HG02973 (cell line): ENCODE measurements at regions not wholly inside any gene's neighbourhood (a gene's known extent, or its start where the extent isn't known, plus 50 kb on each side); places are given as distances from the start of the nearest gene placed in this dataset.

Source experiments
- ATAC-seq: cut with Tn5 transposase; IDR thresholded peaks from one replicate; pipeline ENCODE4 v1.9.1; 2021; ENCODE audit warnings: moderate library complexity; ENCODE audit not compliant: unreplicated experiment

DNA sequence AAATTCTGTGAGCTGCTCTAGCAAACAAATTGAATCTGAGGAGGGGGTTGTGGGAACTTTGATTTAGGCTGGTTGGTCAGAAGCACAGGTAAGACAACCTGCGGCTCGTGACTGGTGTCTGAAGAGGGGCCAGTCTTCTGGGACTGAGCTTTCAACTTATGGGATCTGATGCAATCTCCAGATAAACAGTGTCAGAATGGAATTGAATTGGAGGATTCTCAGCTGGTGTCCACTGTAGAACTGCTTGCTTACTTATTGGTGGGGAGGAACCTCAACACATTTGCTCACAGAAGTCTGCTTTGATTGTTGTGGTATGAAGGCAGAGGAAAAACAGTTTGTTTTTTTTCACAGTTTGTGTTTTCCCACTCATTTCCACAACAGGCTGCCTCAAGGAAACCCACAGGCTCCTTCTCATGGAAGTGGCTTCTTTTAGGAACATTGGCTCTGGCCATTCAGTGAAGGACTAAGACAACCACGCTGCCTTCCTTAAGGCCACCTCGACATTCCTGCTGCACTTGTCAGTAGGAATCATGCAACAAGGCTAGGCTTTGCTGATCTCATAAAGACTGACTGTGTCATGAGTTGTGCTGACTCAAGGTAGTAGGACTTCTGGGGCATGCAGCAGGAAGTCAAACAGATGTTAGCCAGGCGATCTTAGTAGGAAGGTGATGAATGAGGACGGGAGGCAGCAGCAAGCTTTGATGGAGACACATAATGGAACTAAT, 104.7 kb downstream of the TSN start:
- ATAC-seq = no peak

- no peak for ATAC-seq
These were observed 105.3 kb downstream of the TSN start for GRCh38 chr2:121860758-121861227.

GRCh38 chr2:121862286-121862685, 106.8 kb downstream of the TSN start:
- ATAC-seq = no peak

GRCh38 chr2:121865914-121866313, 110.5 kb downstream of the TSN start:
- no peak for ATAC-seq

DNA sequence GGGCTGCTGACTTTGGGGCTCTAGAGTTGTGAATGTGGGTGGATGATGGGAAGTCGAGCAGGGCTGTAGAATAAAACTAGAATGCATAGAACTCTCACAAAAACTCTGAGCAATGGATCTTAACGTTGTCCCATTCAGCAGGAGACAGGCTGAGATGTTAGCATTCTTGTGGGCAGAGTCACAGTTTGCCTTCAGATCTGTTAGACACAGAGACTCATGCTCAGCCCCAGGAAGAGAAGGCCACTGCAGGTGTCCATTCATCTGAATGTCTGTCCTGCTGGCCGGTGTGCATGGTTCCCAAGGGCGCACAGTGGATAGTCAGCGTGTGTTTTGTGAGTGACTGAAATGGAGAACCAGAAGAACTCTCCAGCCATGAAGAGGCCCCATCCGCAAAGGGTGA, 111.3 kb downstream of the TSN start:
- no peak for ATAC-seq

DNA sequence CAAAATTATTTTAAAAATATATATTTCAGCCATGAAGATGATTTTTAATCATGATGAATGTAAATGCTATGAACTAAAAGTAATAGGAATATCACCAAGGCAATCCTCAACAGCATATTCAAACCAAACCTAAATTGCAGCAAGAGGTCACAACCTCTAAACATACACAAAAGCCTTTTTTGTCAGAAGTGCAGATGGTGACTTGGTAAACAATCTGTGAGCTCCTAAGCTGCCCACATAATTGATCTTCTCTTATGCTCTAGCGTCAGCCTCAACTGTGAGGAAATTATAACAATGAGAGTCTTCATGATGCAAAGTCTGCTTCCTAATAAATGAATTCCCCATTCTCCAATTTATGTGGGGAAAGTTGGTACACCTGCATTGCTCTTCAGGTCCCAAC, 113.2 kb downstream of the TSN start:
- ATAC-seq = no peak

DNA sequence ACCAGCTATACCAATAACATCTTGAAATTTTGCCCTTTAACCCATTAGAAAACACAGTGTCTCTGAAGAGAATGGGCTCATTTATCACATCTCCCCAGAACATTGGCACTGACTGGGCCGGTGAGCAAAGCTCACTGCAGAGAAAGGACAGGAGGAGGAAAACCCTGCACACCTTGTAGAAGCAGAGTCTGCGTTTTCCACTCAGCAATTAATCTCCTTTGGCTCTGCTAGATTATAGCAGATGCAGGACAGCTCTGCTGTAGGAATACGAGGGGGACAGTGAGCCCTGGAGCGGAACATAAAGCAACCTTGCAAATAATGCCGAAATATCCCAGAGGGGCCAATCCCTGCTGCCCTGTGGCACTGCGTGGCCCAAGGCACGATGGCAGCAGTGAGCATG, 113.9 kb downstream of the TSN start:
- no peak for ATAC-seq

- ATAC-seq = no peak
These were observed 114.4 kb downstream of the TSN start for GRCh38 chr2:121869873-121870272.

GRCh38 chr2:121872651-121873050, 117.2 kb downstream of the TSN start:
- no peak for ATAC-seq

- no peak for ATAC-seq
These were observed 118.4 kb downstream of the TSN start for GRCh38 chr2:121873864-121874263.

GRCh38 chr2:121875585-121876185, 120.2 kb downstream of the TSN start:
- no peak for ATAC-seq

DNA sequence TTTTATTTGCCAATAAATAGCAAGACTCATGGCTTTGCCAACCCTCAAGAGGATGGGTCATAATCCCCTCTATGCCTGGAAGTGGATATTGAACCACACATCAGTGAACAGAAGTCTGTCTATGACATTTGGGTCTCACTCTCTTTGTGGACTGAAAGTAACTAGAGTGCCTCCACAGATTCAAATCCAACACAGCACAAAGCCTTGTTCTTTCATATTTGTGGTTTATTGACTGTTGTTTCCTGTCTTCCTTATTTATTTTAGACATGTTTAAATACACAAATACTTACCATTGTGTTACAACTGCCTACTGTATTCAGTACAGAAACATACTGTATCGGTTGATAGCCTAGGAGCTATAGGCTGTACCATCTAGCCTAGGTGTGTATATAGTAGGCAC, 121.9 kb downstream of the TSN start:
- no peak for ATAC-seq

DNA sequence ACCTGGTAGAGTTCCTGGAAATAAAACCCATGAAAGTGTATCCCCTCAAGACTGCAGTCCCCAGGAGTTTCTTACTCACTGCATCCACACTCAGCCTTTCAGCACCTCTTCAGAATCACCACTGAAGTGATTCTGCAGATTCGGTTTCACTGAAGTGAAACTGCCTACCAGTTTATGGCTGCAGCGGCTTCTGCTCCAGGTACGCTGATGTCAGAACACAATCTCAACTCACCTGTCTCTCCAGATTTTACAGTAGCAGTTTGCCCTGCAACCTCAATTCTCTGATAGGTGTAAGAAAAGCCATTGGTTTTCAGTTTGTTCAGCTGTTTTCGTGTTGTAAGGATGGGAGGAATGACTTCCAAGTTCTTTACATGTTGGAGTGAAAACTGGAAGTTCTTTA, 124.8 kb downstream of the TSN start:
- ATAC-seq = no peak

DNA sequence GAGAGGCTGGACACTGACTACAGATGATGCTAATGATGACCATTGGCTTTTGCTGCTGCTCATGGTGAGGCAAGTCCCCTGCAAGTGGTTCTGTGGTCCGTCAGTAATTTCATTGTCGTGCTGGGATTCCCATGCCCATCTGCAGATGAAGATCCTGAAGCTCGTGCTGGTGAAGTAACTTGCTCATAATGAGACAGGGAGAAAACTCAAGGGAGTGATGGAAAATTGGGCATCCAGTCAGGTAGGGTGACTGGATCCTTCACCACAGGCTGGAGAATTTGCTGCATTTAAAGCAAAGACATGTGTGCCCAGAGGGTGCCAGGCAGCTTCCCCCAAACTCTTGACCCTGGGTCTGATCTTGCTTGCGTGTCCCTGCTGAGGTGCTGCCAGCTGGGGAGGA, 125.6 kb downstream of the TSN start:
- ATAC-seq = no peak

- ATAC-seq = no peak
These were observed 126.5 kb downstream of the TSN start for GRCh38 chr2:121881950-121882349.

DNA sequence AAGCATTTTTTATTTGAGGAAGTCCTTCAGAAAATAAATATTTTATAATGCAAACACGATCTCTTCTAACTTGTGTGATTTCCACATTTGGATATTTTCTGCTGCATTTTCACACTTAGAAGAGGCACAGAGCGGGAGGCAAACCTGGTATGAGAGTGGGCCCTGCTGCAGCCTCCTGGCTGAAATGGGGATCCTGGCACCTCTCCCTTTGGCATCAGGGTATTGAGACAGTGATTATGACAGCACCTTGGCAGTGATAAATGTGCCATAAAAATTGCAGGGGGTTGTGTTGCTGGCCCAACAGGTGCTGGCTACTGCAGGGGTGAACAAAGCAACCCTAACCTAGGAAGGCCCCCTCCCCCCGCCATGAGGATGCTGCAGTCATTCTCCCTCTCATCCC, 128.6 kb downstream of the TSN start:
- no peak for ATAC-seq

GRCh38 chr2:121884511-121884921, 129.1 kb downstream of the TSN start:
- no peak for ATAC-seq

GRCh38 chr2:121886059-121886458, 130.6 kb downstream of the TSN start:
- no peak for ATAC-seq

DNA sequence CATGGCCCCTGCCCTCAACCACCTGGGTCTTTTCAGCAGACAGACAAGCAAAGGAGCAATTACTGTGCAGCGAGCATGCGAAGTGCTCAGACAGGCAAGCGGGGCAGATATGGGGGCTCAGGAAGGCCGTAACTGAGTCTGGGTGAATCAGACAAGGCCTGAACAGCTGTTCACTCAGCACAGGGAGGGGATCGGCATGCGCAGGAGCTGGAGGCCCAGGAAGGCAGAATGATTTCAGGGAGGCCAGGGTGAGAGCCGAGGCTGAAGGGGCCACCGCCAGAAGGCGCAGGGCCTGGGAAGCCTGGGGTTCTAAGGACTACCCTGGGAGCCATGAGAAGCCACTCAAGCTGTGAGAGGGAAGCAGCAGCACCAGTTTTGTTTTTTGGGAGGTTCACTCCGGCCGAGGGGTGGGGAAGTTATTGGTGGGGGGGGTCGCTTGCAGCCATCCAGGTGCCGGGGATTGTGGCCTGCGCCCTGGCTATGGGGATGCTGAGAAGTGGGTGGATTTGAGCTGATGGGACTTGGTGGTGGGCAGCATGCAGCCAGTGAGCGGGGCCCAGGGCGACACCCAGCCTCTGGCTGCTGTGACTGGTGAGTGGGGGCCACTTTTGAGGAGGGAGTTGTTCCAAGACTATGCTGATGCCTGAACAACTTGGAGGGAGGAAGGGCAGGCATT, 132.2 kb downstream of the TSN start:
- ATAC-seq = no peak

GRCh38 chr2:121888189-121888557, 132.7 kb downstream of the TSN start:
- ATAC-seq = peak; percentile 87

DNA sequence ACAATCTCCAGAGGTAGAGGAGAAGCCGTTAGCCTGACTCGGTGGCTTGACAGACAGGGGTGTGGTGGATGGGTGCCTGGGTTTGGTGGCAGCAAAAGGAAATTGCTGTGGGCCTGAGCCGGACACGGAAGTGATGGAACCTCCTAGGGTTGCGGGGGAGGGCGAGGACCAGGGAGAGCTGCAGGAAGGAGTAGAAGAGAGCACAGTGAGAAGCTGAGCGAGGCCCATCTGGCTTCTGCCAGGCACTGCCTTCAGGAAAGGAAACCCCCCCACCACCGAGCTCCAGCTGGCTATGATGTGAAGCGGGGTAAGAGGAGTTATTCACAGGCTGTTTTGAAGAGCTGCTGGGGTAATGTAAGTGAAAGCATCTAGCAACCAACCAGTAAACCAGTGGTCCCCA, 134.6 kb downstream of the TSN start:
- no peak for ATAC-seq
